Type B pancreatic cell (in vitro differentiated cells): ENCODE measurements at regions not wholly inside any gene's neighbourhood (a gene's known extent, or its start where the extent isn't known, plus 50 kb on each side); places are given as distances from the start of the nearest gene placed in this dataset.
A peak's percentile ranks its signal among the peaks of the same experiment; 100 is the strongest.

Experiments used
- DNase-seq: peaks from one replicate; pipeline ENCODE4 v3.0.0; 2021; ENCODE audit warnings: mixed read lengths; ENCODE audit not compliant: unreplicated experiment; ENCODE audit errors: extremely low spot score
- H3K27ac Mint-ChIP-seq: 2 replicates; pipeline ENCODE4 v1.8.0; 2021; ENCODE audit warnings: mild to moderate bottlenecking, mixed read lengths
- H3K27me3 Mint-ChIP-seq: 2 replicates; pipeline ENCODE4 v1.8.0; 2021; ENCODE audit warnings: mixed read lengths
- H3K36me3 Mint-ChIP-seq: 2 replicates; pipeline ENCODE4 v1.8.0; 2021; ENCODE audit warnings: mixed read lengths
- H3K4me1 Mint-ChIP-seq: one replicate; pipeline ENCODE4 v1.8.0; 2021; ENCODE audit warnings: mixed read lengths; ENCODE audit not compliant: unreplicated experiment
- H3K4me3 Mint-ChIP-seq: 2 replicates; pipeline ENCODE4 v1.8.0; 2021; ENCODE audit warnings: mild to moderate bottlenecking, mixed read lengths
- H3K9me3 Mint-ChIP-seq: 2 replicates; pipeline ENCODE4 v1.8.0; 2021; ENCODE audit warnings: mixed read lengths
- TF ChIP-seq, protein P1 (sequence below): fragments of 200-600 bp; sonication (generic); conservative IDR thresholded peaks from 2 replicates; pipeline ENCODE4 v1.5.0; 2021; ENCODE audit warnings: antibody characterized with exemption, mild to moderate bottlenecking

DNA sequence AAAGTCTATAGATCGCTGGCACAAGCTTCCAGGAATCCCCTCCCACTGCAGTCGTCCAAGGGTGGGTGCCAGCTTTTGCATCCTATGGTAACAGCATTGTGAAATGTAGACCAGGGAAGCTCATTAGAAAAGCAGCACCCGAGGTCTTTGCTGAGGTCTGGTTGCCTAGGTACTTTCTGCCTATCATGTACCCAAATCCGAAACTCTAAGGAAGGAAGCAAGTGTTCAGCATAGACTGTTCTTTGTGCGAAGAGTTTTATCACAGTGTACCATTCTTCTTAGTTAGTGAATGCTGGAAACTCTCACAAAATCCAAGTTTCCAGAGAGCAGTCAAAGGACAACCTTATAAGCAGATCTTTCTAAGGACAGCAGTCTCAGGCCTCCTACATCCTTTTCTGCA lies 1532.7 kb upstream of the TMEM132C start:
- Mint-ChIP-seq H3K4me3 (no peak overlapping the region), H3K27ac (no peak overlapping the region), H3K36me3 (no peaks in the 10 kb centered on the region), H3K9me3 (no peaks in the 10 kb centered on the region), H3K4me1 (no peaks in the 10 kb centered on the region), H3K27me3 (peaks cover 48% of the 10 kb centered on the region)
- TF ChIP-seq, protein P1, sequence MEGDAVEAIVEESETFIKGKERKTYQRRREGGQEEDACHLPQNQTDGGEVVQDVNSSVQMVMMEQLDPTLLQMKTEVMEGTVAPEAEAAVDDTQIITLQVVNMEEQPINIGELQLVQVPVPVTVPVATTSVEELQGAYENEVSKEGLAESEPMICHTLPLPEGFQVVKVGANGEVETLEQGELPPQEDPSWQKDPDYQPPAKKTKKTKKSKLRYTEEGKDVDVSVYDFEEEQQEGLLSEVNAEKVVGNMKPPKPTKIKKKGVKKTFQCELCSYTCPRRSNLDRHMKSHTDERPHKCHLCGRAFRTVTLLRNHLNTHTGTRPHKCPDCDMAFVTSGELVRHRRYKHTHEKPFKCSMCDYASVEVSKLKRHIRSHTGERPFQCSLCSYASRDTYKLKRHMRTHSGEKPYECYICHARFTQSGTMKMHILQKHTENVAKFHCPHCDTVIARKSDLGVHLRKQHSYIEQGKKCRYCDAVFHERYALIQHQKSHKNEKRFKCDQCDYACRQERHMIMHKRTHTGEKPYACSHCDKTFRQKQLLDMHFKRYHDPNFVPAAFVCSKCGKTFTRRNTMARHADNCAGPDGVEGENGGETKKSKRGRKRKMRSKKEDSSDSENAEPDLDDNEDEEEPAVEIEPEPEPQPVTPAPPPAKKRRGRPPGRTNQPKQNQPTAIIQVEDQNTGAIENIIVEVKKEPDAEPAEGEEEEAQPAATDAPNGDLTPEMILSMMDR, result no peak
- no peak for DNase-seq

DNA sequence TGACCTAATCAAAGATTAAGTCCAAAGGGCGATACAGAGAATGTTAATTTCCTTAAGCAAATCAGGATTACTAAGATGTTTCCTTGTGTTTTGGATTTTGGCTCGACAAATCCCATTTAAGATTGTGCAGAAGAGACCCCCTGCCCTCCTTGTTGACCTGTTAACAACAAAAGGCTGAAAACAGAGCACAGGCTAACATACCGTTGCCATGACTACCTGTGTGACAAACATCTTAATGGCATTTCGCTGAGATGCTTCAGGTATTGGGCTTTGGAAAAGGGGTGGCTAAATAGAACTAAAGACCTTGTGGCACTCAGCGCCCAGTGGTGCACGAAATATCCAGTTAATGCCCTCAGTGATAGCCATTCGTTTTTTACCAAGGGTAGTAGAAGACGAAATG lies 1532.3 kb upstream of the TMEM132C start:
- H3K27ac Mint-ChIP-seq, result no peak overlapping the region
- H3K4me1 Mint-ChIP-seq, result no peaks in the 10 kb centered on the region
- H3K36me3 Mint-ChIP-seq, result no peaks in the 10 kb centered on the region
- peaks cover 44% of the 10 kb centered on the region for H3K27me3 Mint-ChIP-seq
- TF ChIP-seq, protein P1, result no peak
- H3K9me3 Mint-ChIP-seq, result no peaks in the 10 kb centered on the region
- no peak for DNase-seq
- H3K4me3 Mint-ChIP-seq, result no peak overlapping the region

DNA sequence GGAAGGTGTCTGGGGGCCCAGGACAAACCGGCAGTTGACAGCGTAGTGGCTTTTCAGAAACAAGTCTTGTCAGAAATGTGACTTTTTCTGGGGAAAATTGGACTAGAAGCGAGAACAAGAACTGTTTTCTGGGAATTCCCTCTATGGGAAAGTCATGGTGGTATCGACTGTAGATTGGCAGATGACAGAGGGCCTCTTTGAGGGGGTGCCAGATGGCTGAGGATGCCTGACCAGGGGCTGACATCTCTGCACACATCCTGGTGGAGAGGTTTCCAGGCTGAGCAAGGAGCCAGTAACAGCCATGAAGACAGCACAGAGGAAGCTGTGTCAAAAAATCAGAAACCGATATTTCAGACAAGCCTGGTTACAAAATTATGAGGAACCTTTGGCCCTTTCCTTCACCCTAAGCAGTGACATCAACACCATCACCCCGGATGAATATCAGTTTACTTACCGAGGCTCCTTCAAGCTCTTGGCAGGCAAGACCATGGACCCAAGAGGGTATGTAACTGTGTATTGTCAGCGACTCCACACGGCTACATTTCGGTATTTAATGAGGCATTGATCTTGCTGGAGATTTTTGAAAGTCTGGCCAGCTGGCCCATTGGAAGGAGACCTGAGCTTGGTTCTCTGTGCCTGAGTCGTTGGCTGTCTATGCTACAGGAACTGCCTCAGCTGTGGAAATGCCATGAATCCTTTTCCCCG lies 1525.3 kb upstream of the TMEM132C start:
- Mint-ChIP-seq H3K4me1 (no peaks in the 10 kb centered on the region), H3K27ac (no peak overlapping the region), H3K4me3 (no peak overlapping the region), H3K27me3 (peaks cover 7% of the 10 kb centered on the region), H3K9me3 (no peaks in the 10 kb centered on the region), H3K36me3 (no peaks in the 10 kb centered on the region)
- DNase-seq, result no peak
- TF ChIP-seq, protein P1, result no peak

DNA sequence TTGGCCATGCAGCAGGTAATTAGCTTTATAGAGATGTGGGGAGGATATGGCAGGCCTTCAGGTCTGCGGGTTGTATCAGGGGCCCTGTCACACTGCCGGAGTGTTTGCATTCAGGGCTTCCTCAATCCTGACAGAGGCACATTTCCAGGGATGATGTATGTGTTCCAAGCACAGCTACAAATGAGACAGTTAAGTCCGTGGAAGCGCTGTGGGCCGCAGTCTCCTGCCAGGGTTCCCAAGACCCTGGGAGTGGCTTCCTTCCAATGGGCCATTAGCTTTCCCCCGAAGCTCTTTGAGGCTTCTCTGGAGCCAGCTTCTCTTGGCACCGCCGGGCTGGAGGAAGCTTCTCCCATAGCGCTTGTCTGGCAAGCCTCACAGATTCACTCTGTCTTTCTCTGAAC lies 1524.7 kb upstream of the TMEM132C start:
- Mint-ChIP-seq H3K27me3 (peaks cover 6% of the 10 kb centered on the region), H3K36me3 (no peaks in the 10 kb centered on the region), H3K9me3 (no peaks in the 10 kb centered on the region), H3K27ac (no peak overlapping the region), H3K4me1 (no peaks in the 10 kb centered on the region), H3K4me3 (no peak overlapping the region)
- no peak for DNase-seq
- TF ChIP-seq, protein P1, result no peak

DNA sequence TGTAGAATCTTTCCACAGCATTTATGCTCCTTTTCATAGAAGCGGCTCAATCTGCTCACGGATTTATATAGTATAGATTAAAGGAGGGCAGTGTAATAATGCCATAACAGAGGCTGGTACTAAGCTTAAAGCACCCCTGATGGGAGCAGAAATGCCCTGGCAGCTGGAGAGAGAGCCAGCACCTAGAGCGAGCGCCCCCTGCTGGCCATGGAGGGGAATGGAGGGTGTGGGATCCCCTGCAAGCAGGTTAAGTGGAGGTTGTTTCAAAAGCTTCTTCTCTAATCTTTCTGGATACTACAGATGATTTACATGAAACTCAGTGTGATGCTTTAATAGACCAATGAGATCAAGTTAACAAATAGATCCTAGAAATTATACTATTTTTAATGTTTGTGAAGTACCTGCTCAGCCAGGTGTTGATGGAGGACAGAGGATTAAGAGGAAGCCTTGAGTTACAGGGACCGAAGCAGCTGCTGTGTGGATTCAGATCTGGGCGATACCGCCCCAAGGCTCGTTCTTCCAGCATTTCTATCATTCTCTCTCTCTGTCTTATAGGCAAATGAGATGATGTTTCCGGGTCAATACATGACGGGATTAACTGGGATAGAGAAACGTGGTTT lies 1519.3 kb upstream of the TMEM132C start:
- Mint-ChIP-seq H3K36me3 (no peaks in the 10 kb centered on the region), H3K9me3 (no peaks in the 10 kb centered on the region), H3K27ac (no peak overlapping the region), H3K27me3 (peaks cover 7% of the 10 kb centered on the region), H3K4me1 (no peaks in the 10 kb centered on the region), H3K4me3 (no peak overlapping the region)
- TF ChIP-seq, protein P1, result peak; percentile 88
- DNase-seq, result no peak
